GM20000 (cell line): ENCODE measurements at regions not wholly inside any gene's neighbourhood (a gene's known extent, or its start where the extent isn't known, plus 50 kb on each side); places are given as distances from the start of the nearest gene placed in this dataset.

Experiments used
- DNase-seq: peaks from one replicate; pipeline ENCODE4 v3.0.0; 2012; ENCODE audit warnings: low spot score
- CTCF ChIP-seq: IDR thresholded peaks from 2 replicates; pipeline ENCODE4 v1.5.1; 2012; ENCODE audit warnings: mild to moderate bottlenecking, control low read depth; ENCODE audit errors: extremely low read depth, missing control alignments

GRCh38 chr1:34398241-34398915 lies 221.7 kb downstream of the C1orf94 start:
- TF ChIP-seq CTCF = no peak
- DNase-seq = no peak

GRCh38 chr1:34398916-34399275 lies 222.2 kb downstream of the C1orf94 start:
- TF ChIP-seq CTCF = no peak
- DNase-seq = no peak

GRCh38 chr1:34400675-34401074 lies 224.0 kb downstream of the C1orf94 start:
- TF ChIP-seq CTCF = no peak
- no peak for DNase-seq

GRCh38 chr1:34403156-34403555 lies 226.4 kb downstream of the C1orf94 start:
- DNase-seq = no peak
- no peak for TF ChIP-seq CTCF

- TF ChIP-seq CTCF = no peak
- no peak for DNase-seq
Measured at GRCh38 chr1:34404804-34405203, 228.1 kb downstream of the C1orf94 start.

- no peak for TF ChIP-seq CTCF
Measured at GRCh38 chr1:34405266-34405959, 228.7 kb downstream of the C1orf94 start.

GRCh38 chr1:34406377-34406776 lies 229.7 kb downstream of the C1orf94 start:
- TF ChIP-seq CTCF = no peak
- no peak for DNase-seq

More at GRCh38 chr1:34405266-34405959, 228.7 kb downstream of the C1orf94 start:
- DNase-seq = no peak
